DMS153 treated with DMSO at 0.1 percent for 48 hours (cell line): ENCODE measurements at regions not wholly inside any gene's neighbourhood (a gene's known extent, or its start where the extent isn't known, plus 50 kb on each side); places are given as distances from the start of the nearest gene placed in this dataset.

ENCODE experiments used
- DNase-seq: peaks from one replicate; lab custom pipeline; 2025; ENCODE audit not compliant: unreplicated experiment; lab: John Stamatoyannopoulos, UW

GRCh38 chr5:56464935-56465768 lies 232.0 kb upstream of the ANKRD55 start:
- DNase-seq = no peak

GRCh38 chr5:56463944-56464571 lies 230.9 kb upstream of the ANKRD55 start:
- no peak for DNase-seq

- no peak for DNase-seq
These were observed 228.5 kb upstream of the ANKRD55 start for GRCh38 chr5:56461584-56461983.

- DNase-seq = no peak
These were observed 227.6 kb upstream of the ANKRD55 start for GRCh38 chr5:56460681-56461191.

- no peak for DNase-seq
These were observed 227.0 kb upstream of the ANKRD55 start for GRCh38 chr5:56460195-56460546.

- DNase-seq = no peak
These were observed 226.5 kb upstream of the ANKRD55 start for GRCh38 chr5:56459394-56460194.

GRCh38 chr5:56457887-56458812 lies 225.0 kb upstream of the ANKRD55 start:
- DNase-seq = no peak

GRCh38 chr5:56456002-56456401 lies 222.9 kb upstream of the ANKRD55 start:
- DNase-seq = no peak

GRCh38 chr5:56455417-56455816 lies 222.3 kb upstream of the ANKRD55 start:
- no peak for DNase-seq

- DNase-seq = no peak
These were observed 221.2 kb upstream of the ANKRD55 start for GRCh38 chr5:56454219-56454862.

- DNase-seq = no peak
These were observed 218.6 kb upstream of the ANKRD55 start for GRCh38 chr5:56451742-56452141.

- no peak for DNase-seq
These were observed 217.6 kb upstream of the ANKRD55 start for GRCh38 chr5:56450766-56451165.

GRCh38 chr5:56449071-56449640 lies 216.0 kb upstream of the ANKRD55 start:
- no peak for DNase-seq

- no peak for DNase-seq
These were observed 214.5 kb upstream of the ANKRD55 start for GRCh38 chr5:56447656-56448055.

GRCh38 chr5:56447232-56447631 lies 214.1 kb upstream of the ANKRD55 start:
- DNase-seq = no peak

- no peak for DNase-seq
These were observed 213.6 kb upstream of the ANKRD55 start for GRCh38 chr5:56446728-56447127.

- no peak for DNase-seq
These were observed 210.7 kb upstream of the ANKRD55 start for GRCh38 chr5:56443826-56444225.

- DNase-seq = no peak
These were observed 208.0 kb upstream of the ANKRD55 start for GRCh38 chr5:56440871-56441740.

GRCh38 chr5:56434986-56435385 lies 201.9 kb upstream of the ANKRD55 start:
- DNase-seq = no peak
